Nephron progenitor cell (in vitro differentiated cells): ENCODE measurements at regions not wholly inside any gene's neighbourhood (a gene's known extent, or its start where the extent isn't known, plus 50 kb on each side); places are given as distances from the start of the nearest gene placed in this dataset.

Experiments used
- DNase-seq: peaks from one replicate; pipeline ENCODE4 v3.0.0; 2021
- H3K27ac Mint-ChIP-seq: 2 replicates; pipeline ENCODE4 v1.8.0; 2021; ENCODE audit warnings: mild to moderate bottlenecking, moderate library complexity, mixed read lengths
- H3K27me3 Mint-ChIP-seq: 2 replicates; pipeline ENCODE4 v1.8.0; 2021; ENCODE audit warnings: mild to moderate bottlenecking, low read depth, mixed read lengths; ENCODE audit not compliant: poor library complexity
- H3K36me3 Mint-ChIP-seq: 2 replicates; pipeline ENCODE4 v1.8.0; 2021; ENCODE audit warnings: low read depth, mixed read lengths
- H3K4me1 Mint-ChIP-seq: 2 replicates; pipeline ENCODE4 v1.8.0; 2021; ENCODE audit warnings: mixed read lengths
- H3K4me3 Mint-ChIP-seq: 2 replicates; pipeline ENCODE4 v1.8.0; 2021; ENCODE audit warnings: mild to moderate bottlenecking, moderate library complexity, mixed read lengths
- H3K9me3 Mint-ChIP-seq: 2 replicates; pipeline ENCODE4 v1.8.0; 2021; ENCODE audit warnings: mild to moderate bottlenecking, moderate library complexity, mixed read lengths
- CTCF ChIP-seq: fragments of 200-600 bp; sonication (generic); IDR thresholded peaks from 2 replicates; pipeline ENCODE4 v1.5.0; 2021; ENCODE audit warnings: antibody characterized with exemption

DNA sequence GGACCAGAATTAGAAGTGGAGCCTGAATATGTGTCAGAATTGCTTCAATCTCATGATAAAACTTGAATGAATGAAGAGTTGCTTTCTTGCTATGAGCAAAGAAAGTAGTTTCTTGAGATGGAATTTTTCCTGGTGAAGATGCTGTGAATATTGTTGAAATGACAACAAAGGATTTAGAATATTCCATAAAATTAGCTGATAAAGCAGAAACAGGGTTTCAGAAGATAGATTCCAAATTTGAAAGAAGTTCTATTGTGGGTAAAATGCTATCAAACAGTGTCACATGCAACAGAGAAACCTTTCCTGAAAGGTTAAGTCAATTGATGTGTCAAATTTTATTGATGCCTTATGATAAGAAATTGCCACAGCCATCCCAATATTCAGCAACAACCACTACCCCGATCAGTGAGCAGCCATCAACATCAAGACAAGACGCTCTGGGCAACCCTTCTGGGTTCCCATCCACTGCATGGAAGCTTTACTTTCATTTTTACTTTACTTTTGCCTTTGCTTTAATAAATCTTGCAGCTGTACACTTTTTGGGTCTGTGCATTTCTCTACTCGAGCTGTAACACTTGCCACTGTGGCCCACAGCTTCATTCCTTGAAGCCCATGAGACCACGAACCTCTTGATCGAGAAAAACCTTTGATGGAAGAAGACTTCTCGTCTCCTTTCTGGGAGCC lies 104.0 kb upstream of the SSTR1 start:
- Mint-ChIP-seq H3K4me1 (no peaks in the 10 kb centered on the region), H3K27ac (no peak overlapping the region), H3K4me3 (no peak overlapping the region), H3K9me3 (peaks cover 20% of the 10 kb centered on the region), H3K27me3 (peaks cover 12% of the 10 kb centered on the region), H3K36me3 (no peaks in the 10 kb centered on the region)
- no peak for DNase-seq
- TF ChIP-seq CTCF = no peak

DNA sequence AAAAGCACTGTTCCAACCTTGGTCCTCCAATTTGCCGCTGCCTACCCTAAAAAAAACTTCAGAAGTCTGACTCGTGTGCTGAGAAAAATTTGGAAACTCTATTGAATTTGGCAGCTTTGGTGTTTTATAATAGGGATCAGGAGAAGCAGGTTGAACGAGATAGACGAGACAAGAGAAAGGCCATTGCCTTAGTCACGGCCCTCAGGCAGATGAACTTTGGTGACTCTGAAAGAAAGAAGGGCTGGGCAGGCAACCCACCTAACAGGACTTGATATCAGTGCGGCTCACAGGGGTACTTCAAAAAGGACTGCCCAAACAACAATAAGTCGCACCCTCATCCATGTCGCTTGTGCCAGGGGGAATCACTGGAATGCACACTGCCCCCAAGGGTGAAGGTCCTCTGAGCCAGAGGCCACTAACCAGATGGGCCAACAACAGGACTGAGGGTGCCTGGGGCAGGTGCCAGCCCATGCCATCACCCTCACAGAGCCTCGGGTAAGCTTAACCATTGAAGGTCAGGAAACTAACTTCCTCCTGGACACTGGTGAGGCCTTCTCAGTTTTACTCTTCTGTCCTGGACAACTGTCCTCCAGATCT lies 102.5 kb upstream of the SSTR1 start:
- no peak for DNase-seq
- H3K4me1 Mint-ChIP-seq = no peaks in the 10 kb centered on the region
- H3K9me3 Mint-ChIP-seq = peaks cover 14% of the 10 kb centered on the region
- H3K27me3 Mint-ChIP-seq = peaks cover 12% of the 10 kb centered on the region
- no peak overlapping the region for H3K4me3 Mint-ChIP-seq
- H3K36me3 Mint-ChIP-seq = no peaks in the 10 kb centered on the region
- no peak for TF ChIP-seq CTCF
- no peak overlapping the region for H3K27ac Mint-ChIP-seq

DNA sequence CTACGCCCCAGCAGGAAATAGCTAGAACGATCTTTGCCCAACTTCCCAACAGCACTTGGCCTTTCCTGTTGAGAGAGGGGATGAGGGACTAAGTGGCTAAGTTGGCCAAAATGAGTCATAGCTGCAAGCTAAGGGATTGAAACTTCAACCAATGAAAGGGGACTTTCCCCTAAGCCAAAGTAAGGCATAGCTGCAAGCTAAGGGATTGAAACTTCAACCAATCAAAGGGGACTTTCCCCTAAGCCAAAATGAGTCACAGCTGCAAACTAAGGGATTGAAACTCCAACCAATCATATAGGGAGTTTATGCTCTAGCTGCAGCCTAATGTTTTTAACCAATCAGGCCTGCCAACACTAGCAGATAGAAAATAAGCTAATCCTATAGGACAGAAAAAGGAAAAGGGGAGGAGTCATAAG lies 100.5 kb upstream of the SSTR1 start:
- Mint-ChIP-seq H3K4me1 (no peaks in the 10 kb centered on the region), H3K27me3 (peaks cover 12% of the 10 kb centered on the region), H3K27ac (no peak overlapping the region), H3K4me3 (no peak overlapping the region), H3K9me3 (peaks cover 6% of the 10 kb centered on the region), H3K36me3 (no peaks in the 10 kb centered on the region)
- DNase-seq = no peak
- TF ChIP-seq CTCF = no peak

GRCh38 chr14:38108681-38109080 lies 99.0 kb upstream of the SSTR1 start:
- H3K4me1 Mint-ChIP-seq = no peaks in the 10 kb centered on the region
- H3K27ac Mint-ChIP-seq = no peak overlapping the region
- TF ChIP-seq CTCF = no peak
- no peak overlapping the region for H3K4me3 Mint-ChIP-seq
- no peak for DNase-seq
- peaks cover 12% of the 10 kb centered on the region for H3K27me3 Mint-ChIP-seq
- H3K9me3 Mint-ChIP-seq = no peaks in the 10 kb centered on the region
- no peaks in the 10 kb centered on the region for H3K36me3 Mint-ChIP-seq

DNA sequence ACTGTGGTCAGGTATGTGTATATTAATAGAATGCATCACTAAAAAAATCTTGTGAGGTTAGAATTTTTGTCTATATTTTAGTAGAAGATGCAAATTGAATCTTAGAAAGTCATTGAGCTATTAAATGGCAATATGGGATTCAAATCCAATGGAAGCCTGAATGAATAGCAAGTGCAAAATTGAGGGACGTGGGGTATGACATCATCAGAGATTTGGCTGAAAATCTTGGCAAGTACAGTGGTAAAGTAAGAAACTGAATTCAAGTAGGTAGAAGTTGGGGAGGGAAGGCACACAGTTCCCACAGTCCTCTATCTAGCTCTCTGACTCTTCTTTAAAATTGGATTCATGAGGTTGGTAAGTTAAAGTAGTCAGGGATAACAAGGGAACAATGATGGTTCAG lies 97.4 kb upstream of the SSTR1 start:
- no peak for DNase-seq
- Mint-ChIP-seq H3K4me3 (no peak overlapping the region), H3K4me1 (no peaks in the 10 kb centered on the region), H3K27ac (no peak overlapping the region), H3K27me3 (peaks cover 6% of the 10 kb centered on the region), H3K36me3 (no peaks in the 10 kb centered on the region), H3K9me3 (no peaks in the 10 kb centered on the region)
- no peak for TF ChIP-seq CTCF

- no peak overlapping the region for H3K4me3 Mint-ChIP-seq
- no peaks in the 10 kb centered on the region for H3K4me1 Mint-ChIP-seq
- no peak overlapping the region for H3K27ac Mint-ChIP-seq
- TF ChIP-seq CTCF = no peak
- H3K9me3 Mint-ChIP-seq = no peaks in the 10 kb centered on the region
- DNase-seq = no peak
- H3K36me3 Mint-ChIP-seq = no peaks in the 10 kb centered on the region
- H3K27me3 Mint-ChIP-seq = peaks cover 4% of the 10 kb centered on the region
Observed at GRCh38 chr14:38111046-38111445, 96.7 kb upstream of the SSTR1 start.
